H1 (cell line): ENCODE measurements at regions not wholly inside any gene's neighbourhood (a gene's known extent, or its start where the extent isn't known, plus 50 kb on each side); places are given as distances from the start of the nearest gene placed in this dataset.

Experiments used
- CTCF ChIA-PET: fragments of 300-600 bp; sonication (Branson Sonifier 250); formaldehyde crosslinking; loops from one replicate; lab custom pipeline; 2021; ENCODE audit not compliant: partially characterized antibody; lab: Charles Lee
- POLR2A ChIA-PET: fragments of 300-600 bp; sonication (Branson Sonifier 250); formaldehyde crosslinking; loops from one replicate; lab custom pipeline; 2021; ENCODE audit warnings: inconsistent platforms; ENCODE audit not compliant: partially characterized antibody; lab: Charles Lee
- DNase-seq, 2 experiments: peaks; one replicate each; pipeline versions ENCODE4 v3.0.0 to v3.0.0-alpha.2; 2010 to 2022; ENCODE audit warnings: low spot score in 2 of 2, low read depth in 1 of 2, mixed read lengths in 1 of 2
- FAIRE-seq: peaks from 2 replicates; lab custom pipeline; 2011; peaks lifted over from hg19 to GRCh38; lab: Jason Lieb, UNC
- H2AFZ ChIP-seq: 2 replicates; pipeline ENCODE4 v1.8.1; 2012; ENCODE audit warnings: low read length, inconsistent platforms
- H2AK5ac ChIP-seq: 2 replicates; pipeline ENCODE4 v1.6.1; 2013; ENCODE audit warnings: low read depth, low read length
- H2BK120ac ChIP-seq: replicated peaks from 2 replicates; pipeline ENCODE3; 2013; ENCODE audit warnings: low read depth, low read length, inconsistent platforms
- H2BK12ac ChIP-seq: 2 replicates; pipeline ENCODE4 v1.6.1; 2013; ENCODE audit warnings: low read depth, low read length
- H2BK15ac ChIP-seq: 2 replicates; pipeline ENCODE4 v1.6.1; 2013; ENCODE audit warnings: low read length
- H2BK20ac ChIP-seq: 2 replicates; pipeline ENCODE4 v1.6.1; 2013; ENCODE audit warnings: low read length
- H2BK5ac ChIP-seq: 2 replicates; pipeline ENCODE4 v1.6.1; 2013; ENCODE audit warnings: low read depth, low read length
- H3K14ac ChIP-seq: 2 replicates; pipeline ENCODE4 v1.6.1; 2013; ENCODE audit warnings: inconsistent platforms; ENCODE audit not compliant: insufficient read length
- H3K18ac ChIP-seq: 2 replicates; pipeline ENCODE4 v1.6.1; 2013; ENCODE audit warnings: low read length; ENCODE audit errors: extremely low read depth
- H3K23ac ChIP-seq: 2 replicates; pipeline ENCODE4 v1.6.1; 2013; ENCODE audit warnings: inconsistent platforms; ENCODE audit not compliant: insufficient read length
- H3K23me2 ChIP-seq: 2 replicates; pipeline ENCODE4 v1.6.1; 2013; ENCODE audit warnings: low read depth, low read length
- H3K27ac ChIP-seq: 2 replicates; pipeline ENCODE4 v1.6.1; 2011; ENCODE audit warnings: low read depth, low read length, inconsistent platforms
- H3K27me3 ChIP-seq, 4 experiments: replicated peaks in 1 of 4; 1 replicate in 1 of 4; 2 replicates in 3 of 4; pipeline versions ENCODE4 v1.6.1 to v1.8.1; 2011 to 2013; ENCODE audit warnings: low read length in 3 of 4, mild to moderate bottlenecking in 3 of 4, inconsistent platforms in 2 of 4, mixed read lengths in 2 of 4, moderate library complexity in 1 of 4; ENCODE audit not compliant: control insufficient read depth in 3 of 4, insufficient read depth in 3 of 4; ENCODE audit errors: extremely low read depth in 1 of 4
- H3K36me3 ChIP-seq, 4 experiments: 2 replicates each; pipeline versions ENCODE4 v1.6.1 to v1.8.1; 2011 to 2013; ENCODE audit warnings: mild to moderate bottlenecking in 4 of 4, low read length in 3 of 4, moderate library complexity in 2 of 4, control low read depth in 1 of 4, inconsistent platforms in 1 of 4; ENCODE audit not compliant: insufficient read depth in 4 of 4, control insufficient read depth in 2 of 4
- H3K4ac ChIP-seq: replicated peaks from 2 replicates; pipeline ENCODE3; 2013; ENCODE audit warnings: low read length, low read depth, mixed read lengths, inconsistent platforms; ENCODE audit not compliant: insufficient read length
- H3K4me1 ChIP-seq, 4 experiments: replicated peaks in 1 of 4; 1 replicate in 1 of 4; 2 replicates in 3 of 4; pipeline versions ENCODE4 v1.6.1 to v1.8.1; 2011 to 2013; ENCODE audit warnings: low read length in 3 of 4, inconsistent platforms in 2 of 4, mixed read lengths in 1 of 4; ENCODE audit not compliant: insufficient read depth in 4 of 4, control insufficient read depth in 3 of 4
- H3K4me2 ChIP-seq, 2 experiments: 2 replicates each; pipeline versions ENCODE4 v1.6.1 to v1.8.1; 2011 to 2013; ENCODE audit warnings: low read depth in 2 of 2, low read length in 2 of 2, control low read depth in 1 of 2, inconsistent platforms in 1 of 2, mild to moderate bottlenecking in 1 of 2; ENCODE audit not compliant: insufficient read depth in 1 of 2
- H3K4me3 ChIP-seq, 4 experiments: fragments of 200-600, 300-600 bp in 1 of 4; sonication (generic), shearing (Covaris generic), sonication (Bioruptor Twin) in 1 of 4; 2 replicates each; pipeline versions ENCODE4 v1.5.1 to v1.8.1; 2011 to 2016; ENCODE audit warnings: low read length in 4 of 4, low read depth in 3 of 4, control low read depth in 2 of 4, inconsistent platforms in 2 of 4, mild to moderate bottlenecking in 2 of 4, mixed read lengths in 1 of 4, moderate library complexity in 1 of 4; ENCODE audit not compliant: insufficient read depth in 2 of 4; ENCODE audit errors: extremely low read depth in 1 of 4
- H3K56ac ChIP-seq: replicated peaks from 2 replicates; pipeline ENCODE3; 2013; ENCODE audit warnings: low read depth, mild to moderate bottlenecking, mixed read lengths, low read length, inconsistent platforms; ENCODE audit not compliant: insufficient read length
- H3K79me1 ChIP-seq: 2 replicates; pipeline ENCODE4 v1.6.1; 2013; ENCODE audit warnings: low read depth, low read length, control low read depth
- H3K79me2 ChIP-seq, 2 experiments: 2 replicates each; pipeline versions ENCODE4 v1.6.1 to v1.8.1; 2012 to 2013; ENCODE audit warnings: low read length in 2 of 2, mild to moderate bottlenecking in 2 of 2, inconsistent platforms in 1 of 2; ENCODE audit not compliant: insufficient read depth in 2 of 2, control insufficient read depth in 1 of 2
- H3K9ac ChIP-seq, 4 experiments: replicated peaks in 1 of 4; 1 replicate in 1 of 4; 2 replicates in 3 of 4; pipeline versions ENCODE4 v1.6.1 to v1.8.1; 2011 to 2013; ENCODE audit warnings: low read depth in 3 of 4, low read length in 3 of 4, control low read depth in 2 of 4, mild to moderate bottlenecking in 2 of 4, moderate library complexity in 2 of 4, inconsistent platforms in 1 of 4; ENCODE audit errors: extremely low read depth in 1 of 4
- H3K9me3 ChIP-seq, 2 experiments: 2 replicates each; pipeline versions ENCODE4 v1.6.1 to v1.8.1; 2012 to 2013; ENCODE audit warnings: mild to moderate bottlenecking in 2 of 2, moderate library complexity in 2 of 2, control low read depth in 1 of 2, inconsistent platforms in 1 of 2, low read depth in 1 of 2, low read length in 1 of 2, mixed read lengths in 1 of 2; ENCODE audit not compliant: insufficient read depth in 2 of 2
- H4K20me1 ChIP-seq, 2 experiments: replicated peaks in 1 of 2; 2 replicates each; pipeline versions ENCODE3 to v1.8.1; 2011 to 2013; ENCODE audit warnings: inconsistent platforms in 2 of 2, low read length in 2 of 2, mild to moderate bottlenecking in 1 of 2; ENCODE audit not compliant: insufficient read depth in 2 of 2, control insufficient read depth in 1 of 2
- H4K5ac ChIP-seq: 2 replicates; pipeline ENCODE4 v1.6.1; 2013; ENCODE audit warnings: low read length, low read depth, mixed read lengths, inconsistent platforms; ENCODE audit not compliant: insufficient read length
- H4K8ac ChIP-seq: 2 replicates; pipeline ENCODE4 v1.8.0; 2013; ENCODE audit warnings: mild to moderate bottlenecking, moderate library complexity, low read length, inconsistent platforms; ENCODE audit not compliant: insufficient read depth; ENCODE audit errors: extremely low read depth
- H4K91ac ChIP-seq: replicated peaks from 2 replicates; pipeline ENCODE3; 2013; ENCODE audit warnings: low read length, mixed read lengths, inconsistent platforms; ENCODE audit not compliant: insufficient read length
- HDAC2 ChIP-seq, 2 experiments: fragments of 300-600 bp in 1 of 2; sonication (generic) in 1 of 2; IDR thresholded peaks; 2 replicates each; pipeline ENCODE4 v1.6.1; 2011 to 2012; ENCODE audit warnings: low read depth in 2 of 2, low read length in 2 of 2, mild to moderate bottlenecking in 2 of 2, moderate library complexity in 2 of 2, borderline replicate concordance in 1 of 2, inconsistent platforms in 1 of 2
- KDM4A ChIP-seq: IDR thresholded peaks from one replicate; pipeline ENCODE4 v1.7.1; 2012; ENCODE audit warnings: low read depth, mild to moderate bottlenecking, moderate library complexity, low read length, inconsistent platforms; ENCODE audit not compliant: severe bottlenecking
- SUZ12 ChIP-seq: fragments of 200-600 bp; sonication (generic); IDR thresholded peaks from 2 replicates; pipeline ENCODE4 v1.6.1; 2012; ENCODE audit warnings: mild to moderate bottlenecking, inconsistent platforms, low read length, moderate library complexity, mixed read lengths
- TAF7 ChIP-seq: optimal IDR thresholded peaks from 2 replicates; pipeline ENCODE3; 2011; ENCODE audit warnings: low read depth, mild to moderate bottlenecking, inconsistent platforms, low read length, moderate library complexity, borderline replicate concordance

DNA sequence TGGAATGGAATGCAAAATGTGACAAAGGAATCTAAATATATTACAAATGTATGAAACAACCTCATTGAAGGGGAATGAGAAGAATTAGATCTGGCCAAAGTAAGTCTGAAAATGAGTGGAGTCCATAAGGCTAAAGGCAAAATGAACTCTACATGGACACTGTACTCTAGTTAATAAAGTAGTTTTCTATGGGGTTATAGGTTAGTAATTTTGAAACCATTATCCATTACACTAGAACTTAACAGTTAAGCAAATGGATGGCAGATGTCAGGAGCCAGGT lies 222.1 kb downstream of the NUAK1 start:
- Histone ChIP-seq H2BK12ac (no peak overlapping the region), H3K23me2 (no peaks in the 10 kb centered on the region; the same call in 1 of the 2 replicates), H3K9me3 (no peaks in the 10 kb centered on the region), H3K18ac (no peak overlapping the region), H3K27me3 (no peaks in the 10 kb centered on the region), H4K91ac (no peak overlapping the region), H3K14ac (no peak overlapping the region), H2AK5ac (no peak overlapping the region), H3K4me2 (no peak overlapping the region), H3K79me2 (no peaks in the 10 kb centered on the region), H3K4me1 (no peaks in the 10 kb centered on the region), H3K79me1 (no peaks in the 10 kb centered on the region), H3K27ac (no peak overlapping the region), H4K8ac (no peak overlapping the region), H3K23ac (no peak overlapping the region), H2BK15ac (no peak overlapping the region), H4K20me1 (no peaks in the 10 kb centered on the region), H3K36me3 (no peaks in the 10 kb centered on the region), H2AFZ (no peak overlapping the region), H3K4me3 (no peak overlapping the region), H2BK20ac (no peak overlapping the region)
- DNase-seq (no peak), FAIRE-seq (no peak)
- POLR2A ChIA-PET = no interaction called here
- CTCF ChIA-PET = no interaction called here
- no peak for TF ChIP-seq TAF7
- TF ChIP-seq SUZ12 = no peak
- TF ChIP-seq HDAC2 (IDR thresholded peaks at IDR 0.05; ENCODE audit: borderline replicate concordance in 1 of 2, low read depth in 2 of 2, low read length in 2 of 2) = no peak
- TF ChIP-seq KDM4A = no peak
- TF ChIP-seq, all 59 proteins: peak for 0
- Histone ChIP-seq H3K56ac (no peak overlapping the region), H4K5ac (no peak overlapping the region), H2BK5ac (no peak overlapping the region), H2BK120ac (no peak overlapping the region), H3K4ac (no peak overlapping the region), H3K9ac (no peak overlapping the region)
